C4-2B (cell line): ENCODE measurements at regions not wholly inside any gene's neighbourhood (a gene's known extent, or its start where the extent isn't known, plus 50 kb on each side); places are given as distances from the start of the nearest gene placed in this dataset.

Experiments used
- ZFX ChIP-seq: fragments of 450-650 bp; IDR thresholded peaks from 2 replicates; pipeline ENCODE4 v1.6.1; 2017
- TF ChIP-seq, protein P1 (sequence below): fragments of 450-650 bp; conservative IDR thresholded peaks from 2 replicates; pipeline ENCODE4 v1.5.1; 2017; ENCODE audit warnings: mild to moderate bottlenecking

DNA sequence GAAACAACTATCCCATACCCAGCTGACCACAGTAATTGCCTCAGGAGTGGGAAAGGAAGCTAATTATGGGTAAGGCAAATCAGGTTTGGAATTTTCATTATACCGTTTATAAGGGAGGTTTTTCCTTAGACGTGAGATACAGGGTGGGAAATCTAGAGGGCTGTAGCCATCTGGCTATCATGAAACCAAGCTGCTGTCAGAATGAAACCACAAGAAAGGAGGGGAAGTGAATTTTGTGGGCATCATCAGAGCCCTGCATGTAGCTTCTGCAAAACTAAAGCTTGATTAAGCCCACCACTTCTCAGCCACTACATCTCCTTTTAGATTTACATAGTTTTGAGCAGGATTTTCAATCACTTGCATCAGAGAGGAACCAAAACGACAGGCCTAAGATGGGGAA is 893.5 kb downstream of the TUSC7 start:
- TF ChIP-seq, protein P1, sequence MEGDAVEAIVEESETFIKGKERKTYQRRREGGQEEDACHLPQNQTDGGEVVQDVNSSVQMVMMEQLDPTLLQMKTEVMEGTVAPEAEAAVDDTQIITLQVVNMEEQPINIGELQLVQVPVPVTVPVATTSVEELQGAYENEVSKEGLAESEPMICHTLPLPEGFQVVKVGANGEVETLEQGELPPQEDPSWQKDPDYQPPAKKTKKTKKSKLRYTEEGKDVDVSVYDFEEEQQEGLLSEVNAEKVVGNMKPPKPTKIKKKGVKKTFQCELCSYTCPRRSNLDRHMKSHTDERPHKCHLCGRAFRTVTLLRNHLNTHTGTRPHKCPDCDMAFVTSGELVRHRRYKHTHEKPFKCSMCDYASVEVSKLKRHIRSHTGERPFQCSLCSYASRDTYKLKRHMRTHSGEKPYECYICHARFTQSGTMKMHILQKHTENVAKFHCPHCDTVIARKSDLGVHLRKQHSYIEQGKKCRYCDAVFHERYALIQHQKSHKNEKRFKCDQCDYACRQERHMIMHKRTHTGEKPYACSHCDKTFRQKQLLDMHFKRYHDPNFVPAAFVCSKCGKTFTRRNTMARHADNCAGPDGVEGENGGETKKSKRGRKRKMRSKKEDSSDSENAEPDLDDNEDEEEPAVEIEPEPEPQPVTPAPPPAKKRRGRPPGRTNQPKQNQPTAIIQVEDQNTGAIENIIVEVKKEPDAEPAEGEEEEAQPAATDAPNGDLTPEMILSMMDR: no peak
- TF ChIP-seq ZFX: no peak
